ENCODE measurements at regions not wholly inside any gene's neighbourhood (a gene's known extent, or its start where the extent isn't known, plus 50 kb on each side); places are given as distances from the start of the nearest gene placed in this dataset.
"Not testable (repeated sequence)": the region's sequence is repeated elsewhere in the genome, so short reads cannot be mapped to it uniquely, and the experiment has no call there.

- no peak for TF ChIP-seq CTCF (IDR thresholded peaks at IDR 0.05; ENCODE audit: insufficient read depth, missing control alignments)
- no peak for FAIRE-seq
- DNase-seq (ENCODE audit: insufficient read length, low spot score): no peak
These were observed 146.8 kb upstream of the LRIG3 start for GRCh38 chr12:59067083-59067482.

GRCh38 chr12:59066445-59066844 is 146.1 kb upstream of the LRIG3 start:
- no peak for TF ChIP-seq CTCF (IDR thresholded peaks at IDR 0.05; ENCODE audit: insufficient read depth, missing control alignments)
- no peak for FAIRE-seq
- DNase-seq (ENCODE audit: insufficient read length, low spot score): no peak

- TF ChIP-seq CTCF (IDR thresholded peaks at IDR 0.05; ENCODE audit: insufficient read depth, missing control alignments): no peak
- FAIRE-seq (no peak), DNase-seq (ENCODE audit: insufficient read length, low spot score) (no peak)
These were observed 139.0 kb upstream of the LRIG3 start for GRCh38 chr12:59059088-59059935.

GRCh38 chr12:59056966-59057365 is 136.7 kb upstream of the LRIG3 start:
- FAIRE-seq (no peak), DNase-seq (ENCODE audit: insufficient read length, low spot score) (no peak)
- TF ChIP-seq CTCF (IDR thresholded peaks at IDR 0.05; ENCODE audit: insufficient read depth, missing control alignments): no peak

- no peak for DNase-seq (ENCODE audit: insufficient read length, low spot score)
- no peak for FAIRE-seq
- no peak for TF ChIP-seq CTCF (IDR thresholded peaks at IDR 0.05; ENCODE audit: insufficient read depth, missing control alignments)
These were observed 135.0 kb upstream of the LRIG3 start for GRCh38 chr12:59055204-59055860.

GRCh38 chr12:59053266-59053899 is 133.1 kb upstream of the LRIG3 start:
- not testable (repeated sequence) for FAIRE-seq; DNase-seq (ENCODE audit: insufficient read length, low spot score)

GRCh38 chr12:59046763-59047534 is 126.6 kb upstream of the LRIG3 start:
- no peak for DNase-seq (ENCODE audit: insufficient read length, low spot score)
- no peak for TF ChIP-seq CTCF (IDR thresholded peaks at IDR 0.05; ENCODE audit: insufficient read depth, missing control alignments)
- no peak for FAIRE-seq
